H1 (cell line): ENCODE measurements at regions not wholly inside any gene's neighbourhood (a gene's known extent, or its start where the extent isn't known, plus 50 kb on each side); places are given as distances from the start of the nearest gene placed in this dataset.

ENCODE experiments used
- BRCA1 ChIP-seq: IDR thresholded peaks from 2 replicates; pipeline ENCODE4 v1.6.1; 2012; ENCODE audit warnings: low read depth, low read length, improper control_type of control experiment
- RAD21 ChIP-seq, 2 experiments: IDR thresholded peaks in 1 of 2; conservative IDR thresholded peaks in 1 of 2; 2 replicates each; pipeline ENCODE4 v1.6.1; 2011; ENCODE audit warnings: low read depth in 2 of 2, low read length in 2 of 2, improper control_type of control experiment in 1 of 2, inconsistent platforms in 1 of 2, mild to moderate bottlenecking in 1 of 2, moderate library complexity in 1 of 2
- RBBP5 ChIP-seq: IDR thresholded peaks from 2 replicates; pipeline ENCODE4 v1.7.1; 2012; ENCODE audit warnings: low read depth, mild to moderate bottlenecking, inconsistent platforms, low read length, moderate library complexity, borderline replicate concordance
- SAP30 ChIP-seq: fragments of 300-600 bp; sonication (generic); IDR thresholded peaks from 2 replicates; pipeline ENCODE4 v1.7.1; 2012; ENCODE audit warnings: low read length, moderate library complexity, mild to moderate bottlenecking, inconsistent platforms; ENCODE audit not compliant: insufficient read depth, insufficient replicate concordance
- SRF ChIP-seq: IDR thresholded peaks from 2 replicates; pipeline ENCODE4 v1.6.1; 2011; ENCODE audit warnings: mild to moderate bottlenecking, low read depth, low read length, moderate library complexity
- YY1 ChIP-seq: IDR thresholded peaks from 2 replicates; pipeline ENCODE4 v1.6.1; 2011; ENCODE audit warnings: low read depth, mild to moderate bottlenecking, low read length
- TF ChIP-seq, protein P1 (sequence below): fragments of 300-600 bp; sonication (generic); IDR thresholded peaks from 2 replicates; pipeline ENCODE4 v1.7.1; 2012; ENCODE audit warnings: low read length, moderate library complexity, mild to moderate bottlenecking, inconsistent platforms; ENCODE audit not compliant: insufficient replicate concordance
- TF ChIP-seq, protein P2 (sequence below): IDR thresholded peaks from 2 replicates; pipeline ENCODE4 v1.6.1; 2012; ENCODE audit warnings: inconsistent platforms

DNA sequence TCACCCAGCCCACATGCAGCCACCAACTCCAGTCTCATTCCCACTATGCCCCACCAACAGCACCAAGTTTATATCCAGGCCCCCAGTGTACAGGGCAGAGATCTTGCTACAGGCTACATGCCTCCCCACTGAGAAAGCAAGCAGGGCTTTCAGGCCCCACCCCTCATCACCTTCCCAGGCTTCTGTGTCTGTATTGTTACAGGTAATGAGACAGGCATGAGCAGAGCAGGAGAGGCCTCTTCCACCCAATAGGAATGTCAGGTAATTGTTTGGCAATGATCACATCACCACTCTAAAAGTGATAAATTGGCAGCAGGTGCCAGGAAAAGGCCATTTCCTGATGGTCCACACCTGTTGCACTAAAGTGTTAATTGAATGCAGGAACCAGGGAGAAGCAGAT is 102.5 kb downstream of the ZNF518B start (continued):
- TF ChIP-seq, protein P1, sequence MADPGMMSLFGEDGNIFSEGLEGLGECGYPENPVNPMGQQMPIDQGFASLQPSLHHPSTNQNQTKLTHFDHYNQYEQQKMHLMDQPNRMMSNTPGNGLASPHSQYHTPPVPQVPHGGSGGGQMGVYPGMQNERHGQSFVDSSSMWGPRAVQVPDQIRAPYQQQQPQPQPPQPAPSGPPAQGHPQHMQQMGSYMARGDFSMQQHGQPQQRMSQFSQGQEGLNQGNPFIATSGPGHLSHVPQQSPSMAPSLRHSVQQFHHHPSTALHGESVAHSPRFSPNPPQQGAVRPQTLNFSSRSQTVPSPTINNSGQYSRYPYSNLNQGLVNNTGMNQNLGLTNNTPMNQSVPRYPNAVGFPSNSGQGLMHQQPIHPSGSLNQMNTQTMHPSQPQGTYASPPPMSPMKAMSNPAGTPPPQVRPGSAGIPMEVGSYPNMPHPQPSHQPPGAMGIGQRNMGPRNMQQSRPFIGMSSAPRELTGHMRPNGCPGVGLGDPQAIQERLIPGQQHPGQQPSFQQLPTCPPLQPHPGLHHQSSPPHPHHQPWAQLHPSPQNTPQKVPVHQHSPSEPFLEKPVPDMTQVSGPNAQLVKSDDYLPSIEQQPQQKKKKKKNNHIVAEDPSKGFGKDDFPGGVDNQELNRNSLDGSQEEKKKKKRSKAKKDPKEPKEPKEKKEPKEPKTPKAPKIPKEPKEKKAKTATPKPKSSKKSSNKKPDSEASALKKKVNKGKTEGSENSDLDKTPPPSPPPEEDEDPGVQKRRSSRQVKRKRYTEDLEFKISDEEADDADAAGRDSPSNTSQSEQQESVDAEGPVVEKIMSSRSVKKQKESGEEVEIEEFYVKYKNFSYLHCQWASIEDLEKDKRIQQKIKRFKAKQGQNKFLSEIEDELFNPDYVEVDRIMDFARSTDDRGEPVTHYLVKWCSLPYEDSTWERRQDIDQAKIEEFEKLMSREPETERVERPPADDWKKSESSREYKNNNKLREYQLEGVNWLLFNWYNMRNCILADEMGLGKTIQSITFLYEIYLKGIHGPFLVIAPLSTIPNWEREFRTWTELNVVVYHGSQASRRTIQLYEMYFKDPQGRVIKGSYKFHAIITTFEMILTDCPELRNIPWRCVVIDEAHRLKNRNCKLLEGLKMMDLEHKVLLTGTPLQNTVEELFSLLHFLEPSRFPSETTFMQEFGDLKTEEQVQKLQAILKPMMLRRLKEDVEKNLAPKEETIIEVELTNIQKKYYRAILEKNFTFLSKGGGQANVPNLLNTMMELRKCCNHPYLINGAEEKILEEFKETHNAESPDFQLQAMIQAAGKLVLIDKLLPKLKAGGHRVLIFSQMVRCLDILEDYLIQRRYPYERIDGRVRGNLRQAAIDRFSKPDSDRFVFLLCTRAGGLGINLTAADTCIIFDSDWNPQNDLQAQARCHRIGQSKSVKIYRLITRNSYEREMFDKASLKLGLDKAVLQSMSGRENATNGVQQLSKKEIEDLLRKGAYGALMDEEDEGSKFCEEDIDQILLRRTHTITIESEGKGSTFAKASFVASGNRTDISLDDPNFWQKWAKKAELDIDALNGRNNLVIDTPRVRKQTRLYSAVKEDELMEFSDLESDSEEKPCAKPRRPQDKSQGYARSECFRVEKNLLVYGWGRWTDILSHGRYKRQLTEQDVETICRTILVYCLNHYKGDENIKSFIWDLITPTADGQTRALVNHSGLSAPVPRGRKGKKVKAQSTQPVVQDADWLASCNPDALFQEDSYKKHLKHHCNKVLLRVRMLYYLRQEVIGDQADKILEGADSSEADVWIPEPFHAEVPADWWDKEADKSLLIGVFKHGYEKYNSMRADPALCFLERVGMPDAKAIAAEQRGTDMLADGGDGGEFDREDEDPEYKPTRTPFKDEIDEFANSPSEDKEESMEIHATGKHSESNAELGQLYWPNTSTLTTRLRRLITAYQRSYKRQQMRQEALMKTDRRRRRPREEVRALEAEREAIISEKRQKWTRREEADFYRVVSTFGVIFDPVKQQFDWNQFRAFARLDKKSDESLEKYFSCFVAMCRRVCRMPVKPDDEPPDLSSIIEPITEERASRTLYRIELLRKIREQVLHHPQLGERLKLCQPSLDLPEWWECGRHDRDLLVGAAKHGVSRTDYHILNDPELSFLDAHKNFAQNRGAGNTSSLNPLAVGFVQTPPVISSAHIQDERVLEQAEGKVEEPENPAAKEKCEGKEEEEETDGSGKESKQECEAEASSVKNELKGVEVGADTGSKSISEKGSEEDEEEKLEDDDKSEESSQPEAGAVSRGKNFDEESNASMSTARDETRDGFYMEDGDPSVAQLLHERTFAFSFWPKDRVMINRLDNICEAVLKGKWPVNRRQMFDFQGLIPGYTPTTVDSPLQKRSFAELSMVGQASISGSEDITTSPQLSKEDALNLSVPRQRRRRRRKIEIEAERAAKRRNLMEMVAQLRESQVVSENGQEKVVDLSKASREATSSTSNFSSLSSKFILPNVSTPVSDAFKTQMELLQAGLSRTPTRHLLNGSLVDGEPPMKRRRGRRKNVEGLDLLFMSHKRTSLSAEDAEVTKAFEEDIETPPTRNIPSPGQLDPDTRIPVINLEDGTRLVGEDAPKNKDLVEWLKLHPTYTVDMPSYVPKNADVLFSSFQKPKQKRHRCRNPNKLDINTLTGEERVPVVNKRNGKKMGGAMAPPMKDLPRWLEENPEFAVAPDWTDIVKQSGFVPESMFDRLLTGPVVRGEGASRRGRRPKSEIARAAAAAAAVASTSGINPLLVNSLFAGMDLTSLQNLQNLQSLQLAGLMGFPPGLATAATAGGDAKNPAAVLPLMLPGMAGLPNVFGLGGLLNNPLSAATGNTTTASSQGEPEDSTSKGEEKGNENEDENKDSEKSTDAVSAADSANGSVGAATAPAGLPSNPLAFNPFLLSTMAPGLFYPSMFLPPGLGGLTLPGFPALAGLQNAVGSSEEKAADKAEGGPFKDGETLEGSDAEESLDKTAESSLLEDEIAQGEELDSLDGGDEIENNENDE = no peak
- no peak for TF ChIP-seq RBBP5
- no peak for TF ChIP-seq SAP30
- TF ChIP-seq BRCA1 = no peak
- no peak for TF ChIP-seq SRF
- no peak for TF ChIP-seq YY1
- TF ChIP-seq, protein P2, sequence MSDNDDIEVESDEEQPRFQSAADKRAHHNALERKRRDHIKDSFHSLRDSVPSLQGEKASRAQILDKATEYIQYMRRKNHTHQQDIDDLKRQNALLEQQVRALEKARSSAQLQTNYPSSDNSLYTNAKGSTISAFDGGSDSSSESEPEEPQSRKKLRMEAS = no peak
- TF ChIP-seq RAD21 (IDR thresholded peaks at IDR 0.05 in 1 of 2, conservative IDR thresholded peaks at IDR 0.05 in 1 of 2; ENCODE audit: low read depth in 2 of 2, low read length in 2 of 2) = no peak
